NCI-H1417 (cell line): ENCODE measurements at regions not wholly inside any gene's neighbourhood (a gene's known extent, or its start where the extent isn't known, plus 50 kb on each side); places are given as distances from the start of the nearest gene placed in this dataset.

ENCODE experiments used
- DNase-seq, 3 experiments: peaks; one replicate each; lab custom pipeline; 2025; lab: John Stamatoyannopoulos, UW

GRCh38 chr1:23615423-23615822 is 56.1 kb upstream of the ID3 start:
- DNase-seq = no peak

GRCh38 chr1:23614032-23614660 is 54.8 kb upstream of the ID3 start:
- no peak for DNase-seq

- DNase-seq = peak in 1 of 3 experiments; percentile 49
Observed at GRCh38 chr1:23613191-23614031, 54.1 kb upstream of the ID3 start.

- DNase-seq = peak; percentile 56 to 72 (median 57)
Observed at GRCh38 chr1:23611601-23612327, 52.5 kb upstream of the ID3 start.

- no peak for DNase-seq
Observed at GRCh38 chr1:23610677-23611076, 51.4 kb upstream of the ID3 start.

- no peak for DNase-seq
Observed at GRCh38 chr1:23609971-23610370, 50.7 kb upstream of the ID3 start.
